Right lobe of liver (tissue), 6 donors: ENCODE measurements at regions not wholly inside any gene's neighbourhood (a gene's known extent, or its start where the extent isn't known, plus 50 kb on each side); places are given as distances from the start of the nearest gene placed in this dataset.

ENCODE experiments used
- ATAC-seq, 4 donors: fragments of 200-7000 bp; cut with Tn5 transposase; one replicate each; pipeline ENCODE4 v1.9.1; 2020; ENCODE audit warnings: mild to moderate bottlenecking in 4 of 4, moderate library complexity in 4 of 4
- DNase-seq, 3 donors: peaks; one replicate each; pipeline ENCODE4 v3.0.0-alpha.2; 2020
- H3K27ac ChIP-seq, 3 donors: fragments of 200-600 bp; one replicate each; pipeline ENCODE4 v1.8.0; 2022
- H3K27me3 ChIP-seq, 2 donors: fragments of 200-600 bp; one replicate each; pipeline ENCODE4 v1.8.0; 2022
- H3K36me3 ChIP-seq, 4 donors: fragments of 200-600 bp; sonication (generic) in 1 of 4; one replicate each; pipeline versions ENCODE4 v1.5.1 to v1.8.0; 2017 to 2022; ENCODE audit warnings: control low read depth in 1 of 4
- H3K4me1 ChIP-seq, 4 donors: fragments of 200-600 bp; sonication (generic) in 1 of 4; one replicate each; pipeline versions ENCODE4 v1.5.1 to v1.8.0; 2017 to 2022; ENCODE audit warnings: control low read depth in 1 of 4
- H3K4me3 ChIP-seq, 3 donors: fragments of 200-600 bp; one replicate each; pipeline ENCODE4 v1.8.0; 2022
- H3K9me3 ChIP-seq, 4 donors: fragments of 200-600 bp; sonication (generic) in 1 of 4; one replicate each; pipeline versions ENCODE4 v1.5.1 to v1.8.0; 2017 to 2022; ENCODE audit warnings: control low read depth in 1 of 4
- CTCF ChIP-seq, 4 donors: fragments of 200-600 bp in 3 of 4; fragments of 450-650 bp in 1 of 4; IDR thresholded peaks; one replicate each; pipeline versions ENCODE4 v1.5.1 to v1.8.0; 2016 to 2022; ENCODE audit warnings: antibody characterized with exemption in 4 of 4, mild to moderate bottlenecking in 2 of 4
- POLR2A ChIP-seq: fragments of 450-650 bp; IDR thresholded peaks from one replicate; pipeline ENCODE4 v1.6.1; 2017; ENCODE audit warnings: antibody characterized with exemption, mild to moderate bottlenecking
- WGBS: methylation state at CpG from one replicate; pipeline ENCODE4 v1.1.6; 2018; ENCODE audit warnings: low coverage, low lambda C conversion rate; ENCODE audit not compliant: insufficient coverage; ENCODE audit errors: missing lambda C conversion rate; 5-methylcytosine and 5-hydroxymethylcytosine counted together
- intact Hi-C, 2 donors: fragments of 100-400 bp; cut with DNase I; formaldehyde crosslinking; loops; one replicate each; pipeline versions ENCODE4 v1.11.2 to v1.14.1; 2022
- donor health status: DM: no; HTN: yes; CAD: no.
- donor health status: DM: no; HTN: no; CAD: no.
- donor health status: DM: no; HTN: no; CAD: no.
- donor health status: DM: no; HTN: yes; CAD: no.
- donor health status: DM: no; HTN: yes; CAD: no.

GRCh38 chr12:4044101-4044500 is 170.9 kb upstream of the PARP11 start:
- Histone ChIP-seq H3K27ac (no peak overlapping the region), H3K27me3 (no peaks in the 10 kb centered on the region), H3K4me1 (no peaks in the 10 kb centered on the region), H3K9me3 (no peaks in the 10 kb centered on the region), H3K36me3 (no peaks in the 10 kb centered on the region), H3K4me3 (no peak overlapping the region)
- DNase-seq (no peak), ATAC-seq (no peak)
- intact Hi-C loops: loop anchor here (5.0 kb wide), 2 partner anchors 42 to 152 kb away; no protein-coding TSS in a partner anchor
- no peak for TF ChIP-seq CTCF (IDR thresholded peaks at IDR 0.05)
- no peak for TF ChIP-seq POLR2A
- WGBS: 75% methylated on average over 8 of the region's 9 CpGs

GRCh38 chr12:4041187-4041885 is 168.1 kb upstream of the PARP11 start:
- no peaks in the 10 kb centered on the region for H3K36me3 ChIP-seq
- no peak for ATAC-seq
- intact Hi-C loops: loop anchor here (5.0 kb wide), 2 partner anchors 39 to 149 kb away; no protein-coding TSS in a partner anchor
- H3K4me3 ChIP-seq: no peak overlapping the region
- H3K9me3 ChIP-seq: no peaks in the 10 kb centered on the region
- no peak overlapping the region for H3K27ac ChIP-seq
- no peak for TF ChIP-seq POLR2A
- TF ChIP-seq CTCF (IDR thresholded peaks at IDR 0.05): no peak
- WGBS: 53% methylated on average over 7 of the region's 7 CpGs
- H3K4me1 ChIP-seq: no peaks in the 10 kb centered on the region
- DNase-seq: no peak
- no peaks in the 10 kb centered on the region for H3K27me3 ChIP-seq

- Histone ChIP-seq H3K4me3 (no peak overlapping the region), H3K27ac (no peak overlapping the region), H3K27me3 (no peaks in the 10 kb centered on the region), H3K36me3 (no peaks in the 10 kb centered on the region), H3K9me3 (no peaks in the 10 kb centered on the region), H3K4me1 (no peaks in the 10 kb centered on the region)
- ATAC-seq: no peak
- intact Hi-C loops: loop anchor here (5.0 kb wide), 3 partner anchors 38 to 158 kb away; no protein-coding TSS in a partner anchor
- WGBS: 65% methylated on average over 2 of the region's 2 CpGs
- DNase-seq: no peak
- TF ChIP-seq POLR2A: no peak
- TF ChIP-seq CTCF (IDR thresholded peaks at IDR 0.05): no peak
These were observed 166.7 kb upstream of the PARP11 start for GRCh38 chr12:4039931-4040330.

- 17% methylated on average over 4 of the region's 4 CpGs for WGBS
- peak; percentile 68 to 88 (median 83) for TF ChIP-seq CTCF (IDR thresholded peaks at IDR 0.05)
- TF ChIP-seq POLR2A: no peak
- no peak overlapping the region for H3K4me3 ChIP-seq
- H3K4me1 ChIP-seq: no peaks in the 10 kb centered on the region
- ATAC-seq (peak; percentile 66 to 75 (median 74)), DNase-seq (peak in 1 of 3 donors; percentile 51)
- no peaks in the 10 kb centered on the region for H3K27me3 ChIP-seq
- H3K9me3 ChIP-seq: no peaks in the 10 kb centered on the region
- intact Hi-C loops: loop anchor here in 1 of 2 donors (5.0 kb wide), 1 partner anchor 156 kb away; no protein-coding TSS in a partner anchor
- H3K27ac ChIP-seq: no peak overlapping the region
- no peaks in the 10 kb centered on the region for H3K36me3 ChIP-seq
These were observed 164.6 kb upstream of the PARP11 start for GRCh38 chr12:4037747-4038312.
